Activated CD4-positive, alpha-beta T cell treated with anti-CD3 and anti-CD28 coated beads for 24 hours (primary cell): ENCODE measurements at regions not wholly inside any gene's neighbourhood (a gene's known extent, or its start where the extent isn't known, plus 50 kb on each side); places are given as distances from the start of the nearest gene placed in this dataset.
"Not testable (repeated sequence)": the region's sequence is repeated elsewhere in the genome, so short reads cannot be mapped to it uniquely, and the experiment has no call there.

ENCODE experiments used
- DNase-seq, 2 donors: peaks; one replicate each; pipeline ENCODE4 v3.0.0-alpha.2; 2020; ENCODE audit warnings: low read depth in 2 of 2

DNA sequence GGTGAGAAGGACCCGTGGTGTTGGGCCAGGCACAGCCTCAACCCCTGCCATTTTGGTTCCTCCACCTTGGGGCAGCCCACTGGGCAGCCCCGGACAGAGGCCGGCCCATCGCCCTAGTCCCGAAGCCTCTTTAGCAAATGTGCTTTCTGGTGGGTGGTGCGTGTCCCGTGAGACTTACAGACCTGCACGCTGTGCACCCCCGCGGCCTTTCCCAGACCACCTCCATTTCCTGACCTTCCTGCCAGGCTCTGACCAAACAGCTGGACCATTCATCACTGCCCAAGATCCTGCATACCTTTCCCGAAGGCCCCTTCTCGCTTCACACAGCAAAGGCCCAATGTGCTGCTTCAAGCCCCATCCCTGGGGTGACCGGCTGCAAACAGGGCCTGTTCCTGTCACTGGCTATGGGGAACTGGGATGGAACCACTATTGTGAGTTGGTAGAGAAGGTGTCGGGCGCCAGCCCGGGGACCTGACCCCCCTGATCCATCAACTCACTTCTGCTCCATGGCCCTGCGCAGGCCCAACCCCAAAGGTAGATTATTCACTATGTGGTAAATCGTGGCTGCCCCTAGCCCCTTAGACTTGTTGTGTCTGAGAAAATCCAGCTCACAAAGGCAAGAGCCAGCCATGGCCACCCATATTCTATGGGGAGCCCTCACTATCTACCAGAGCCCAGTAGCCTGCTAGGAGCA lies 341.0 kb downstream of the EIPR1 start:
- DNase-seq: no peak

DNA sequence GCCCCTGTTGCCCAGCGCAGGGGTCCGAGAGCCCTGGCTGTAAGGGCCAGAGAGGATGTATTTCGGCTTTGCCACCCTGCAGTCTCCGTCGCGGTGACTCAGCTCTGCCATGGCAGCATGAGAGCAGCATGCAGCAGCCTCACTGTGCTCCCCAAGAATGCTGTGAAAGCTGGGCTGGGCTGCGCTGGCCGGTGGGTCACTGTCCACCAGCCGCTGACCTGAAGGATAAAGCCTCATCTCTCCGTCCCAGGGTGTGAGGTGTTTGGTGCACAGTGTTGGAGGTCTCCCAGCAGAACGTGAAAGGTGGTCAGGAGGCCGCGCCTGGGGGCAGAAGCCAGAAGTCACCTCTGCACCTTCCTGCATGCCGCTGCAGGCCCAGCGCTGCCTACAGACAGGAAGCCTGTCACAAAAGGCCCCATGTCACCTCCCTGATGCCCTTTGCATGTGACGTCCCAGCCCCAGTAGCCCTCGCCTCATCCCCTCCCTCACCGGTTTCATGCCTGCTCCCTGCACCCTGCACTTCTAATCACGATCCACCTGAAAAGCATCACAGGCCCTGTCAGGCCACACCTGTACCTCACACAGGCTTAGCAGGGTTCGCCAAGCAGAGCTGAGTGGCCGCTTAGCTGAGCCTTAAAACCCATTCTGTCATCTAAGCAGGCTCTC lies 342.1 kb downstream of the EIPR1 start:
- DNase-seq: no peak

DNA sequence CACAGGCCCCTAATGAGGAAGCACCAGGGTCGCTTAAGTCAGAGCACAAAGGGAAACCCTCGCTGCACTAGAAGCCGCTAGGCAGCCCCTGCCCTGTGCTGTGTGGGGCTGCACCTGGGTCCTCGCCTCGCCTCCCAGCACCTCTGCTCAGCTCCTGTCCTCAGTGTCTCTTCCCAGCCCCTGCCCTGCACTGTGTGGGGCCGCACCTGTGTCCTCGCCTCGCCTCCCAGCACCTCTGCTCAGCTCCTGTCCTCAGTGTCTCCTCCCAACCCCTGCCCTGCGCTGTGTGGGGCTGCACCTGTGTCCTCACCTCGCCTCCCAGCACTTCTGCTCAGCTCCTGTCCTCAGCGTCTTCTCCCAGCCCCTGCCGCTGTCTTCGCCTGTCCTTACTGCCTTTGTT lies 342.8 kb downstream of the EIPR1 start:
- DNase-seq: no peak

DNA sequence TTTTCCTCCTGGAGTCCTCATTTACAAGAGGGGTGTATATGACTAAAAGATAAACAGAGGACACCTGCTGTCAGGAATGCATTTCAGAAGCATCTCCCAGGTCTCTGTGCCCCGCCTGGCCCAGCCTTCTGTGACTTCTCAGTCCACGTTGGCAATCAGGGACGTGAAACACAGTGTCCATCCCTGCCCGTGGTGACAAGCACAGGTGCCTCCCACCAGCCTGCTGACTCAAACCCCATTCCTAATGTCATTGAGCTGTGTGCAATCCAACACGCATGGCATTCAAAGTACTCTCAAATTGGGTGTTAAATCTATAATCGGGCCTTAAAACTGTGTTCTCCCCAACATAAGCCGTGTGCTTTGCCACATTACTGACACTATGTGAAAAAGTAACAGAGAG lies 343.2 kb downstream of the EIPR1 start:
- DNase-seq: no peak

DNA sequence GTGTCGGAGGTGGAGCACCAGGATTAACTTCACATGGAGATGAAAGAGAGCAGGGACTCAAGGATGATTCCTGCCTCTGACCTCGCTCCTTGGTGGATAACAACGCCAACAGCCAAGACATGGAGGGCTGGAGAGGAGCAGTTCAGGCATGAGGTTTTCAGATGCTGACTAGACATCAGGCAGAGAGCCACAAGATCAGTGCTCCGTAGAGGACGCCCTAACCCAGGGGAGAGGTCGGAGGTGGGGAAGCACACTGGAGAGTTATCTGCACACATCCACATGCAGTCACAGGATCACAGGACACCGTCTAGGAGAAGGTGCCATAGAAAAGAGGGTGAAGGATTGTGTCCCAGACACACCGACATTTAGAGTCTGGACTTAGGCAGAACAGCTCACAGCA lies 344.3 kb downstream of the EIPR1 start:
- no peak for DNase-seq

DNA sequence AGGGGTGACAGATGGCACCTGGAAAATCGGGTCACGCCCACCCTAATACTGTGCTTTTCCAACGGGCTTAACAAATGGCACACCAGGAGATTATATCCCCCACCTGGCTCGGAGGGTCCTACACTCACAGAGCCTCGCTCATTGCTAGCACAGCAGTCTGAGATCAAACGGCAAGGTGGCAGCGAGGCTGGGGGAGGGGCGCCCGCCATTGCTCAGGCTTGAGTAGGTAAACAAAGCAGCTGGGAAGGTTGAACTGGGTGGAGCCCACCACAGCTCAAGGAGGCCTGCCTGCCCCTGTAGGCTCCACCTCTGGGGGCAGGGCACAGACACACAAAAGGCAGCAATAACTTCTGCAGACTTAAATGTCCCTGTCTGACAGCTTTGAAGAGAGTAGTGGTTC lies 346.8 kb downstream of the EIPR1 start:
- DNase-seq: not testable (repeated sequence)

DNA sequence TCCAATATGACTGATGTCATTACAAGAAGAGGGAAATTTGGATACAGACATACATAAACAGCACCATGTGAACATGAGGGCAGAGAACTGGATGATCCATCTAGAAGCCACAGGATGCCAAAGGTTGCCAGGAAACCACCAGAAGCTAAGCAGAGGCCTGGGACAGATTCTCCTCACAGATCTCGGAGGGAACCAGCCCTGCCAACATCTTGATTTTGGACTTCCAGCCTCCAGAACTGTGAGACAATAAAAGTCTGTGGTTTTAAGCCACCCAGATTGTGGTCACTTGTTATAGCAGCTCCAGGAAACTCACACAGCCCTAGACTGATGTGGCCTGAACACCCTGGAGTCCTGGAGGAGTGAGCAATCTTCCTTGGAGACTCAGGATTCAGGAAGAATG lies 351.6 kb downstream of the EIPR1 start:
- no peak for DNase-seq

DNA sequence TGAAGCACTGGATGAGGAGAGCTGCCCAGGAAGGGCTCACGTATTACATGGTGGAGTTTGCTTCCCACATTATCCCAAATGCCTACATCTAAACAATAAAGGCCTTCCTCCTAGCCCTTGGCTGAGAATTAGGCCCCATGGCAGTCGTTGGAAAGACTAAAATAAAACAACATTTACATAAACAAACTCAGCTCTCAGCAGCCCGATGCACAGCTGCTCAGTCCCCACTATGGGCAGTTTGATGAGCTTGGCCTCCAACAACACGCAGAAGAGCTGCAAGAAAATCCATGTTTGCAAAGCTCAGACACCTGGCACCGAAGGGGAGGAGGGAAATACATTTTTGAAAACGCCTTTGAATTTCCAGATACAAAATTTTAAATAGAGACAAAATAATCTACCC lies 352.4 kb downstream of the EIPR1 start:
- no peak for DNase-seq

DNA sequence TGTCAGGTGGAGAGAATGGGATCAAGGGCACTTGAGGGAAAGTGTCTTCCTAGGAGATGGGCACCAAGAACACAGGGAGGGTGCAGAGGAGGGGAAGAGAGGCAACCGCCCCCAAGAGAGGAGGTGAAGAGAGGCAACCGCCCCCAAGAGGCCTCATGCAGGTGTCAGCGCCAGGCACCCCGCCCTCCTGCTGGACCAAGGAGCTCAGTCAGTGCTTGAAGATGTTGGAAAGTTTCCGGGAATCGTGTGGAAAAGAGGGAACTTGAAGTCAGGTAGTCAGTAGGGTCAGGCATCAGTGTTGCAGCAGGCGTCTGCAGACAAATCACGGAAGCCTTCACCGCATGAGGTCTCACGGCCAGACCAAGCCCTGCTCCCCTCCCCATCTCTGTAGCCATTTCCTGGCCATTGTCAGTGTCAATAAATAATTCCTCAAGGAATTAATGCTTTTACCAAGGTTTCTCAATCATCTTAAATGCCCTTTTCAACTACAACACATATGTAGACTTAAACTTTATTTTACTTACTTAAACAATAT lies 353.1 kb downstream of the EIPR1 start:
- no peak for DNase-seq

DNA sequence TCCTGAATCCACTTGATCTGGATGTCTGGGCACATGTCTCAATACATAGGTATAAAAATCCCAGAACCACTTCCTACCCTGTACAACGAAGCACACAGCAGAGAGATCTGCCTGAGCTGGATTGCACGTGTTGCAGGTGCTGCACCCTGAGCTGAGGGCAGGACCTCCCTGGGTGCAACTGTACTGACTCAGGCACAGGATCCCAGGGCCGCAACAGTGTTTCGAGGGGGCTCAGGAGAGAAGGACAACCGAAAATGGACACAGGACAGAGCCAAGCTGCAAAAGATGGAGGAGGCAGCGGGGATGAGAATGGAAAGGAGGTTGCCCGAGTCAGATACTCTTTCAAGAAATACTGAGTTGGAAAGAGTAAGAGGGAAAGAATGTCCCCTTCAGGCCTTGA lies 354.1 kb downstream of the EIPR1 start:
- DNase-seq: no peak

DNA sequence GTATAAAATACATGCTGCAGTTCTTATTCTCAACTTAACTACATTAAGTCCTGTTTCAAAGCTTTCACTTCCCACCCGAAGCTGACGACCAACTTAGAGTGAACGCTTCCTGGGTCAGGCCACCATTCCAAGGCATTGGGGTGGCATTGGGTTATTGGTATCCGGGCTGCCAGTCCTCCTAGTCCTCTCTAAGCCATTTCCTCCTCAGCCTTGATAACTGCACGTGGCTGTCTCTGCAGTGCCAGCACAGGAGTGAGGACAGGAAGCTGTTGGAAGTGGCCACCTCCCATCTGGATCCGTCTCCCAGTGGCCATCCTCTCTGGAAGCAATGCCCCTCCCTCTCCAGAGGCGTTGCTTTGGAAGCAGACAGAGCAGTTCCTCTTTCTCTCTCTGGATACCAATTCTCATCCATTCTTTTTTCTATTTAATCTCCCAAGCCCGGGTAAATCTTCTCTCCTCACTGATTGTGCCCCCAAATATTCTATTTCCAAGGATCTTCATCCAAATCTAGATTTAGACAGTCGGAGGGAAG lies 354.7 kb downstream of the EIPR1 start:
- no peak for DNase-seq

DNA sequence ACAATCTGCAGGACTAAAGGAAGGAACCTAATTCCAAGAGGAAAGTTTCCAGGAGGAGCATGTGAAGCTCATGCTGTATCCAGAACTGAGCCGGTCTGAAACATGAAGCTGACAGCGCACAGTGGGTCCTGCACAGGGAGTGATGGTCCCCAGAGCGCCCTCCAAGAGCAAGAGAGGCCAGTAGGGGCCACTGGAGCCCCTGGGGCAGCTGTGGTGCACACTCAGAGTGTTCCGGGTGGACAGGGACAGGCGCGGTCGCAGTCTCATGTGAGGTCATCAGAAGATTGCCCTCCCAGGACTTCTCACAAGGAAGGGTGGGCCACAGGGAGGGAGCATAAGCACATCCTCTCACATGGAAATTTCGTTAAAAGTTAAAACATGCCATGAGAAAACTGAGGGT lies 355.9 kb downstream of the EIPR1 start:
- DNase-seq: no peak

DNA sequence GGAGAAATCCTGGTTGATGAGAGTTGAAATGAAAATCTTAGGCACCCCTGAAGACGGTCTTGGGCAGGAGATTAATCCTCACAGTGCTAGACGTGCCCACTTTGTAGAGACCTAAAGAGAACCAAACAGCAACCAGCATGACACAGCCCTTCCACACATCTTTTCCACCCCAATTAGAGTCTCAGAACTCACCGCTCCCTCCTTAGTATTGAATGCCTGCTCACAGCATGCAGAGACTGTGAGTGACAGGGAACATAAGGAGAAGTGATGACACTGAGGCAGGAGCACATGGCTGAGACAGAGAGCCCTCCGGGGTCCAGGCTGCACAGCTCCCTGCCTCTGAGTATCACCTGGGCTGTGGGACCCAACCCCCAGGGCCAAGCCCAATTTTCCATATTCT lies 367.6 kb downstream of the EIPR1 start:
- no peak for DNase-seq

DNA sequence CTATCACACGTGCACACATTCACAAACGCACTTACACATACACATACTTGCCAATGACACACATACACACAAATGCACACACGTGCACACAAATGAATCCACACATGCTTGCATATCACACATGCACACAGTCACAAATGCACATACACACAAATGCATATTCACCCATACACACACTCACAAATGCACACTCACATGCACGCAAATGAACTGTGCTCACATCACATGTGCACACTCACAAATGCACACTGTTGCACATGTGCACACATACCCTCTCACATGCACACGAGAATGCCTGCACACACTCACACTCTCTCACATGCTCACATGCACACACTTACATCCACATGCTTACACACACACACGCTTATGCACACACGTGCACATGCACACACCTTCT lies 368.1 kb downstream of the EIPR1 start:
- DNase-seq: no peak

DNA sequence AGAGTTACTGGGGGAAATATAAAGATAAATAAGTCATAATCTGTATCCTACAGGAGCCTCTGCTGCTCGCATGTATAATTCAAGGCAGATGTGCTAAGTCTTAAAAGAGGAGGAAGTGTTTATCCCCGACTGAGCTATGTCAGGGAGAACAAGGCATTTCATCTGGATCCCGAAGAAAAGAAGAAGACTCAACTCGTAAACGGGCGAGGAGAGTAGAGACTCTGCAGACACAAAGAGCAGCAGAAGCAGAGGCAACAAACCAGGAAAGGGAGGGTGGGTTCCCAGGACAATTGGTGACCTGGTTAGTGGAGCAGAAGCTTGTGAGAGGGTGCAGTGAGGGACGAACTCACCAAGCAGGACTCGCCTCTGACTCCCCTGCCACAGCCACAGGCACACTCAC lies 368.6 kb downstream of the EIPR1 start:
- no peak for DNase-seq

DNA sequence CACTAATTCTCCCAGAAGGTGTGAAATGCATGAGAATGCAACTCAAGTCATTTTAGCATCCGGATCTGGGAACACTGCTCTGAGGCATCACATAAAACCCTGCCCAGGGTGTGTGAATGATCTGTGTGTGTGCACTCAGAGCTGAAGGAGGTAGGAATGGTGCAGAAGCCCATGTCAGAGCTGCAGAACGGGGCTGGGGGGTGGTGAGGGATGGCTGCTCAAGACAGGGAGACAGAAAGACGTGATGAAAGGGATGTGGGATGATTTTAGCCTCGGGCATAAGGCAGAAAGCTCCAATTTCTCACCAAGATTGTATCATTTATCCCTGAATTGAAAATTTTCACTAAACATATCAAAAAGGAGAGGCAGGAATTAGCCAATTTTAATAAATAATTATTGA lies 369.1 kb downstream of the EIPR1 start:
- no peak for DNase-seq

DNA sequence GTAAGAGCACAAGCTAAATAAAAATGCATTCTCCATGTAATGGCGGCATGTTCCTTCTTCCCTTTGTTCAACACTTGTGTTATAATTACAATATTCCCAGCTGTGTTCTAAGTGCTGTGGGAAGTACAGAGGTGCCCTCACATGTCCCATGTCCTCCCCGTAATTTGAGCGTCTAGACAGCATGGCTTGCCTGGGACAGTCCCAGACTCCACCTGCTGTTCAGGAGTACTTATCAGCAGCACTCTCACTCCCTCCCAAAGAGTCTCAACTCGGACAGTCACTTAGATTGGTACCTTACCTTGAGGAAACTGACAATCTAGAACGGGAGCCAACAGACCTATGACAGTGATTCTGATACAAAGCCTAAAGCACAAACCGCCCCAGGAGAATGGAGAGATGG lies 370.5 kb downstream of the EIPR1 start:
- DNase-seq: no peak

DNA sequence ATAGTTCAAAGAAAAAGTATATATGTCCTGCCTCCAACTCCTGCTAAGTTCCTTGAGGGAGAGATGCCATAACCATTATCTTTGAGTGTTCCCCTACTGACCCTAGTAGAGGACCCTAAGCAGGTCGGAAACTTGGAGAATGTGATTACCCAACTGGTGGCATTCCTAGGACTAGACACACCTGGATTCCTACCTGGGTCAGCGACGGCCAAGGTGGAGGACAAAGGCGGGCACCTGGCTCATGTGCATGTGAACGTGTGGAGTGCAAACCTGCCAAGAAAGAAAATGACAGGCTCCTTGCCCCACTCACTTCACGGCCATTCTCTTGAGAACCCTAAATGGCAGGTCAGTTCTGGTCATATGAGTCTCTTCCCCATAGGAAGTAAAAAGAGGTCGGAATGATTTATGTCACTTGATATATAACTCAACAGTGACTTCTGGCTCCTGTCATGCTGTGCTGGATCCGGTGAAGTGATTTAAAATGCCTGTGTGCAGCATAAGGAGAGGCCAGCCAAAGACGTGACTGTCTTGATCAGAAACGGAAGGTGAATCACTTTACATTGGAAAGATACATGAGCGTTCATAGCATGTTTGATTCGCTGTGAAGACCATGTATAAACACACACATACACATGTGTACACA lies 371.6 kb downstream of the EIPR1 start:
- no peak for DNase-seq

DNA sequence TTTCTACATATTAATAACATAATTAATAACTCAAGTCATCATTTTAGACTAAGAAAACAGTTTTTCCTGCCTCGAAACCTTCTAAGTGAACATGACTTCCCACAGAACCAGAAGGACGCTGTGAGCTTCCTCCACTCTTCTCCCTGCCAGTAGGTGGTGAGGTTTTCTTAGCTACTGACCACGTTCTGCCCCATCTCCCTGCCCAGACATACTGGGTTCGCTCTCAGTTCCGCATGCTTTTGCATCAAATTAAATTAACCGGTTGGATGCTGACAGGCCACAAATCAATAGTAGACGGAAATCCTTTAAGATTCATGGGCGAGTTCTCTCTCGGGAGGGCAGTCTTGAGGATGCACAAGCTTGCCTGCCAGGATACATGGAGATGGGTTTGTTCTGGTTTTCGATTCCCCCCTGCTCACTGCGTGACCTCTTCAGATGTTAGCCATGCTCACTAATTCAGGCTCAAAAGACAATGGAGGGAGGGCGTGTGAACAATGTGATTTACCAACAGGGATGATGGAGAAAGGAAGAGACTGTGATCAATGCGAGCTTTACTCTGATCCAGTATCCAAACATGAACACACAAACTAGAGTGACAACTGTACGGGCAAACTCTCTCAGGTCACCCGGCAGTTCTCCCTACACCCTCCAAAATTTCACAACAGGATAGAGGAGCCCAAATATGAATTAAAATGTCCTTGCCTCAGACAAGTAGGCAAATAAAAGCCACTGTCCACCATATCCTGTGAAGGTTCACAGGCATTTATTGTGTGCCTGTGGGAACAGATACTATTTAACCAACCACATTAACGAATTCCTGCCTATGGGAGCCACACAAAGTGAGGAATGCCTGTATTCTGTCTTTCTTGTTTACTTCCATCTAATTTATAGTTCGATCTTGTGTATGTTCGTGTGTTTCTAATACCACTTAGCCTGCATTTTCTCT lies 375.7 kb downstream of the EIPR1 start:
- no peak for DNase-seq

DNA sequence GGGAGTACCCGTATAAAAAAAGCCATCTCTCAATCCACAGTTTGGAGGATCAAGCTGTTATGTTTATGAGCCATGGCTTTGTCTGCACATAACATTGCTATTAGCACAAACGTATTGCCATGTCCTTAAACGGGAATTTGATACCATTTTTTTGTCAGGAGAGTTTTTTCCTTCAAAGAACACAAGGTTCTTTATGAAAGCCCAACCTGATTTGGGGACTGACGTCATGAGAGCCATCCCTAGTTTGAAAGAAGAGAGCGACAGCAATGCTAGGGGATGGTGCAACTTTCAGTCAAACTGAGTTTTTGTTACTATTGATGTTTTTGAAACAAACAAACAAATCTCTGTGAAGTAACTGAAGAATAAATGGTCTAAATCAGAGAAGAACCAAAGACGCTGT lies 376.6 kb downstream of the EIPR1 start:
- DNase-seq: no peak

DNA sequence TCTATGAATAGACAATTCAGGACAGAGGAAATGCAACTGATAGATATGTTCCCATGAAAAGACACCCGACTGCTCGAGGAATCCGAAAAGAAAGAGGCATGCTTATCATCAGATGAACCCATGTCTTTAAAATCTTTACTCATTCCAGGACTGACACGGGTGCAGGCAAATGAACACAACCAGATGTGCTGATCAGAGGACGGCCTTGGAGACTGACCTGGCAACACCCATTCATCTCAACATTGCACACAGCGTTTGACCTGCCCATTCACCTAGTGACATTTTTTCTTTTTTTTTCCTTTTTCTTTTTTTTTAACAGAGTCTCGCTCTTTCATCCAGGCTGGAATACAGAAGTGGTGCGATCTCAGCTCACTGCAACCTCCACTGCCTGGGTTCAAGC lies 377.5 kb downstream of the EIPR1 start:
- DNase-seq: no peak

DNA sequence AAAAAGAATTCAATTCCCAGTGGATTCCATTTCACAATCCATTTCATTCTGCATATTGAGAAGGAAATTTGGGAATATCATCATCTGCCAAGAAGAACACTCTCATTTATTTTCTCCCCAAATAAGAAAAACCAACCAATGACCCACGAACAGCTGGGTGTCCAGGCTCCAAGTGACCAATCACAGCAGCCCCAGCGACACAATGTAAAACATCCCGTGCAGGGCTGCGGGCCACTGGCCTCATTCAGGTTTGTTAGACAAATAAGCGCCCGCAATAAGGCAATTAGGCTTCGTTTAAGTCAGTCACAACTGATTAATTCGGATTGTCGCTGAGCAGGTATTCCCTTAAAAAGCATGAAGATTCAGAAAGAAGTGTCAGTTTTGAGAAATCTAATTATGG lies 378.6 kb downstream of the EIPR1 start:
- DNase-seq: no peak
